Daoy (cell line): ENCODE measurements at regions not wholly inside any gene's neighbourhood (a gene's known extent, or its start where the extent isn't known, plus 50 kb on each side); places are given as distances from the start of the nearest gene placed in this dataset.

Experiments
- DNase-seq: peaks from one replicate; pipeline ENCODE4 v3.0.0-alpha.2; 2015; ENCODE audit warnings: low read depth

DNA sequence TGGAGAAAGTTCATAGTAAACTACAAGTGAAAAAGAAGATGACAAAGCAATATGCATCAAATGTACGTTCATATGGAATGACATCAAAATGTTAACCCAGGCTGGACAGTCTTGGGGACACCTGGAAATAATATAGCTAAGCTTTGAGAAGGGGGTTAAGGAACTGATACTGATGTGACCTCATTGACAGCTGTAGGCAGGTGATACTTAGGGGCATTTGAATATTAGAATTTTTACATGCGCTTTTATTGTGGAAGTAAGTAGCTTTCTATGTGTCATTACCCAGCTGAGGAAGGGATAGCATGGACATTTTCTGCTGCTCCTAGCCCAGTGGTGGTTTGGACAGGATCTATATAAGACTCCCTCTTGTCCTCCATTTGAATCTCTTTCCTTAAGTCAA, 299.7 kb downstream of the CWC27 start:
- DNase-seq, result no peak

DNA sequence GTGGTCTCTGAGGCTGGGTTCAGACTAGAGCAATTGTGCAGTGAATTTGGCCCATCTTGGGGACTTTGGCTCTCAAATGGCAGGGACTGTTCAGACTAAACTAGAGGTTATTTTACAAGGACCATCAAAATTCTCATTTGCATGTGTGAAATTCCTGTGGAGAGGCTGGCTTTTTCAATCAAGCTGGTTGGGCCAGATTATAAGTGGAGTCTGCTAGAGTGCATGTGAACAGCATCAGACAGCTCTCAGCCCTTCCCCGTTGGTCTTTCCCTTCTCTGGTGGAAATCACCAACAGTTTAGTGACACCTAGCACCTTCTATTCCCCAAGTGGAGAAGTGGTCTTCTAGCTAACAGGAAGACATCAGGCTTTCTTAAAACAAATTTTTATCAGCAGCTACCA, 301.3 kb downstream of the CWC27 start:
- no peak for DNase-seq

DNA sequence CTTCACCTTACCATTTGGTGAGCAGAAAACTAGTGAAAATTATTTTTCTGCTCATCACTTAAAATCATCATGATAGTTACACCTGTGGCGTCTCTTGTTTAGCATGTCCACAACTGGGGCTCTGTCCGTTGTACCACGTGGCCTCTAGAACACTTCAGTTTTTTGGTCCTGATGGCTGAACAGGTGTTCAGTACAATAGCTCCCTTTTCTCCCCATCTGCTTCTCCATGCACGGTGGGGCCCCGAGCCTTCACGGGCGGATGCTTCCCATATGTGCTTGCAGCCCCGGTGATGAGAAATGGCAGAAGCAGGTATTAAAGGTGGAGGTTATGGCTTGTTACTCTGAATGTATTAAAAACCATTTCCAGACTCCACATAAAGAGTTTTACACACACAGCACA, 304.1 kb downstream of the CWC27 start:
- no peak for DNase-seq

GRCh38 chr5:65073250-65073661, 304.5 kb downstream of the CWC27 start:
- DNase-seq, result peak; percentile 54

- DNase-seq, result no peak
These were observed 307.0 kb downstream of the CWC27 start for GRCh38 chr5:65075623-65076250.

DNA sequence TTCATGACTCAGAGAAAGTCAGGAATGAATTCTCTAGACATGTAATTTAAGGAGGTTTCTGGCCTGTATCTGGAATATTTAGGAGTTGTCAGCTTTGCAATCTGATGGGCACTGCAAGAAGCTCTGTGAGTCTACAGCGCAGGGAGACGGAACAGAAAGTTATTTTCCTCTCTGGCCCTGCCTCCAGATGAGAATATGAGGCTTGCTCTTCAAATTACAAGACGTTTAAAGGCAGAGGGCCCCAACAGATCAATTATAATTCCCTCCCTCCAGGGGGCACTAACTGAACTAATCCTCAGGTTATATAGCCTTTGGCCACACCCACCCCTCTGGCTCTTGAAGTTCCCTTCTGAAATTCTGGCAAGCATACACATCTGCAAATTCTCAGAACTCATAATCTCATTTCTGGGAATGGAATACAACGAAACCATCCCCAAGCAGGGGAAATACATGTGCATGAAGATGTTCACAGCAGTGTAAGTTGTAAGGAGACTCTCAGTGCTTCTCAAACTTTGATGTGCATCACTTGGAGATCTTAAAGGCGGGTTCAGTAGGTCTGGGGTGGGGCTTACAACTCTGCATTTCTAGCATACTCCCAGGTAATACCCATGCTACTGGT, 307.6 kb downstream of the CWC27 start:
- peak; percentile 61 for DNase-seq

- DNase-seq, result no peak
These were observed 308.9 kb downstream of the CWC27 start for GRCh38 chr5:65077653-65078052.

- DNase-seq, result no peak
These were observed 309.6 kb downstream of the CWC27 start for GRCh38 chr5:65078331-65078730.

- no peak for DNase-seq
These were observed 312.3 kb downstream of the CWC27 start for GRCh38 chr5:65081071-65081470.

DNA sequence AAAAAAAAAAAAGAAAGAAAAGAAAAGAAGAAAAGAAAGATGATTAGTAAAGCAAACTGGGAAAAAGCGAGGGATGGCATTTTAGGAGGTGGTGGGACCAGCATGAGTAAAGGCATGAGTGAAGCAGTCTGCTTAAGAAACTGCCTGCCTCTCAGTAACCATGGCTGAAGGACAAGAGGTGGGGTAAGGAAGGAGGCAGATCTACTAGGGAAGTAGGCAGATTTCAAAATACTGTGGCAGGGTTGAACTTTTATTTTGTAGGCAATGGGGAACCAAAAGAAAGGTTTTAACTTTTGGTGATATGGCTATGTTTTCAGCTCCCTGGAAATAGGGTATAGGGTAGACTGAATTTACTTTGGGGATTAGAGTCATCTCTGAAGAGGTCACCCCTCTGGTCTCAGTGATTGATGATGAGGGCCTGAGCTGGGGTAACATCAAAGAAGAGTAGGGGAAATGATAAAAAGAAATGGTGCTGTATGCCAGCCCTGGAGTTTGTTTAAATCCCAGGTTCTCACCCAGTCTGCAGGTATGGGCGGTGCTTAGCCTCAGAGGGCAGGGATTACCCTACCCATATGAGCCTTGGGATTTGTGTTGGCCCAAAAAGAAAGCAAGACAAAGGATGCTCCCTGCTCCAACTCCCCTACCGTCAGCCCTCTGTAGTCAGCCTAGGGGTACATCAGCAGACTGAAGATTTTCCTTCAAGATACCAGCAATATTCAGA, 316.2 kb downstream of the CWC27 start:
- DNase-seq, result no peak

- DNase-seq, result no peak
These were observed 316.8 kb downstream of the CWC27 start for GRCh38 chr5:65085516-65085850.

- DNase-seq, result peak; percentile 50
These were observed 317.6 kb downstream of the CWC27 start for GRCh38 chr5:65086234-65086890.

- no peak for DNase-seq
These were observed 318.4 kb downstream of the CWC27 start for GRCh38 chr5:65087154-65087553.

GRCh38 chr5:65094279-65094678, 325.5 kb downstream of the CWC27 start:
- DNase-seq, result no peak

- no peak for DNase-seq
These were observed 329.7 kb downstream of the CWC27 start for GRCh38 chr5:65098393-65098792.
